GM23338 (cell line): ENCODE measurements at regions not wholly inside any gene's neighbourhood (a gene's known extent, or its start where the extent isn't known, plus 50 kb on each side); places are given as distances from the start of the nearest gene placed in this dataset.

Source experiments
- ATAC-seq: fragments of 200-7000 bp; cut with Tn5 transposase; 3 replicates; pipeline ENCODE4 v1.9.1; 2020
- DNase-seq: peaks from one replicate; pipeline ENCODE4 v3.0.0-alpha.2; 2015; ENCODE audit warnings: low spot score
- H2AFZ ChIP-seq: fragments of 200-600 bp; sonication (generic); 2 replicates; pipeline ENCODE4 v1.8.0; 2016; ENCODE audit warnings: antibody characterized with exemption, mild to moderate bottlenecking, moderate library complexity
- H3F3A ChIP-seq: fragments of 200-600 bp; sonication (generic); replicated peaks from 2 replicates; pipeline ENCODE4 v1.8.0; 2017; ENCODE audit warnings: antibody characterized with exemption, mixed run types, low read depth
- H3K27ac ChIP-seq: fragments of 200-600 bp; sonication (generic); 2 replicates; pipeline ENCODE4 v1.6.1; 2016; ENCODE audit warnings: low read depth
- H3K27me3 ChIP-seq: fragments of 200-600 bp; sonication (generic); 2 replicates; pipeline ENCODE4 v1.8.0; 2016; ENCODE audit warnings: mild to moderate bottlenecking, mixed run types, moderate library complexity; ENCODE audit not compliant: insufficient read depth
- H3K36me3 ChIP-seq: fragments of 200-600 bp; sonication (generic); 2 replicates; pipeline ENCODE4 v1.8.0; 2016; ENCODE audit warnings: mild to moderate bottlenecking; ENCODE audit not compliant: insufficient read depth
- H3K4me1 ChIP-seq: fragments of 200-600 bp; sonication (generic); 2 replicates; pipeline ENCODE4 v1.8.0; 2016; ENCODE audit warnings: mild to moderate bottlenecking, moderate library complexity; ENCODE audit not compliant: insufficient read depth
- H3K4me2 ChIP-seq: fragments of 200-600 bp; sonication (generic); 2 replicates; pipeline ENCODE4 v1.7.1; 2017; ENCODE audit warnings: mixed run types
- H3K4me3 ChIP-seq: fragments of 200-600 bp; sonication (generic); 2 replicates; pipeline ENCODE4 v1.6.1; 2016; ENCODE audit warnings: mixed run types
- H3K79me2 ChIP-seq: fragments of 200-600 bp; sonication (generic); replicated peaks from 2 replicates; pipeline ENCODE4 v1.8.0; 2017; ENCODE audit warnings: mild to moderate bottlenecking; ENCODE audit not compliant: insufficient read depth
- H3K9me2 ChIP-seq: fragments of 200-600 bp; sonication (generic); 2 replicates; pipeline ENCODE4 v1.8.0; 2017; ENCODE audit not compliant: insufficient read depth
- H4K20me1 ChIP-seq: fragments of 200-600 bp; sonication (generic); replicated peaks from 2 replicates; pipeline ENCODE4 v1.8.0; 2017; ENCODE audit warnings: mild to moderate bottlenecking; ENCODE audit not compliant: insufficient read depth
- H3K27ac Mint-ChIP-seq: 2 replicates; pipeline ENCODE4 v1.8.0; 2020; ENCODE audit warnings: inconsistent platforms, mild to moderate bottlenecking, moderate library complexity, mixed read lengths
- H3K27me3 Mint-ChIP-seq: 3 replicates; pipeline ENCODE4 v1.8.0; 2022; ENCODE audit warnings: low read depth, mild to moderate bottlenecking, moderate library complexity, mixed read lengths, inconsistent platforms; ENCODE audit not compliant: insufficient read depth, poor library complexity
- H3K36me3 Mint-ChIP-seq: 3 replicates; pipeline ENCODE4 v1.8.0; 2021; ENCODE audit warnings: low read depth, mild to moderate bottlenecking, inconsistent platforms, moderate library complexity, mixed read lengths
- H3K4me1 Mint-ChIP-seq: 3 replicates; pipeline ENCODE4 v1.8.0; 2020; ENCODE audit warnings: mild to moderate bottlenecking, inconsistent platforms, mixed read lengths
- H3K4me3 Mint-ChIP-seq: 3 replicates; pipeline ENCODE4 v1.8.0; 2021; ENCODE audit warnings: moderate library complexity, mild to moderate bottlenecking, inconsistent platforms, mixed read lengths
- H3K9me3 Mint-ChIP-seq: 3 replicates; pipeline ENCODE4 v1.8.0; 2020; ENCODE audit warnings: moderate library complexity, mild to moderate bottlenecking, inconsistent platforms, mixed read lengths
- EZH2 ChIP-seq: fragments of 200-600 bp; sonication (generic); IDR thresholded peaks from one replicate; pipeline ENCODE4 v1.8.0; 2017; ENCODE audit warnings: antibody characterized with exemption, mild to moderate bottlenecking, low read depth; ENCODE audit not compliant: unreplicated experiment
- NANOG ChIP-seq: IDR thresholded peaks from 2 replicates; pipeline ENCODE4 v1.6.1; 2016; ENCODE audit warnings: antibody characterized with exemption, borderline replicate concordance
- POLR2AphosphoS5 ChIP-seq: IDR thresholded peaks from 2 replicates; pipeline ENCODE4 v1.6.1; 2016; ENCODE audit warnings: antibody characterized with exemption, low read depth
- STAT1 ChIP-seq: IDR thresholded peaks from one replicate; pipeline ENCODE4 v1.6.1; 2016; ENCODE audit warnings: antibody characterized with exemption; ENCODE audit not compliant: unreplicated experiment
- ZNF331 ChIP-seq: fragments of 250-450 bp; sonication (Bioruptor Pico); IDR thresholded peaks from 2 replicates; pipeline ENCODE4 v1.5.0; 2020; ENCODE audit warnings: low read depth, mild to moderate bottlenecking, moderate library complexity
- TF ChIP-seq, protein P1 (sequence below): fragments of 250-450 bp; sonication (Bioruptor Pico); IDR thresholded peaks from 2 replicates; pipeline ENCODE4 v1.5.0; 2020; ENCODE audit warnings: mild to moderate bottlenecking, moderate library complexity
- TF ChIP-seq, protein P2 (sequence below), 2 experiments: fragments of 200-600 bp in 1 of 2; sonication (generic) in 1 of 2; conservative IDR thresholded peaks; 2 replicates each; pipeline versions ENCODE4 v1.5.1 to v1.6.1; 2016 to 2017; ENCODE audit warnings: antibody characterized with exemption in 2 of 2, low read depth in 2 of 2, mild to moderate bottlenecking in 2 of 2, moderate library complexity in 1 of 2

DNA sequence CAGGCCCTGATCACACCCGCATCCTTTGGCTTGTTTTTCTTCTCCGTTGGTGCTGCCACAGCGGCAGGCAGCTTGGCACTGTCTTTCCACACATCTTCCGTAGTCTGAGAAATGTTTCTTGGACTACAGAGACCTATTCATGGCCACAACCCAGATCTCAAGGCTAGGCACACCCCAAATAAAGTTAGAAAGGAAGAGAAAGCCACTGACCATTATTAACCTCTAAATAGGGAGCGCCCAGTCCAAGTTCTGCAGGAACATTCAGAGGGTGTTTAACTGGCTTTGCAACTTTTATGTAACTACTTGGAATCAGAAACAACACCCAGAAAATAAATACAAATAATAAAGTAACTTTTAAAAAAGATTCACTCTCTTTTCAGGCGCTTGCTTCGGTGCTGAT is 124.8 kb upstream of the NEDD9 start (continued):
- TF ChIP-seq, protein P1, sequence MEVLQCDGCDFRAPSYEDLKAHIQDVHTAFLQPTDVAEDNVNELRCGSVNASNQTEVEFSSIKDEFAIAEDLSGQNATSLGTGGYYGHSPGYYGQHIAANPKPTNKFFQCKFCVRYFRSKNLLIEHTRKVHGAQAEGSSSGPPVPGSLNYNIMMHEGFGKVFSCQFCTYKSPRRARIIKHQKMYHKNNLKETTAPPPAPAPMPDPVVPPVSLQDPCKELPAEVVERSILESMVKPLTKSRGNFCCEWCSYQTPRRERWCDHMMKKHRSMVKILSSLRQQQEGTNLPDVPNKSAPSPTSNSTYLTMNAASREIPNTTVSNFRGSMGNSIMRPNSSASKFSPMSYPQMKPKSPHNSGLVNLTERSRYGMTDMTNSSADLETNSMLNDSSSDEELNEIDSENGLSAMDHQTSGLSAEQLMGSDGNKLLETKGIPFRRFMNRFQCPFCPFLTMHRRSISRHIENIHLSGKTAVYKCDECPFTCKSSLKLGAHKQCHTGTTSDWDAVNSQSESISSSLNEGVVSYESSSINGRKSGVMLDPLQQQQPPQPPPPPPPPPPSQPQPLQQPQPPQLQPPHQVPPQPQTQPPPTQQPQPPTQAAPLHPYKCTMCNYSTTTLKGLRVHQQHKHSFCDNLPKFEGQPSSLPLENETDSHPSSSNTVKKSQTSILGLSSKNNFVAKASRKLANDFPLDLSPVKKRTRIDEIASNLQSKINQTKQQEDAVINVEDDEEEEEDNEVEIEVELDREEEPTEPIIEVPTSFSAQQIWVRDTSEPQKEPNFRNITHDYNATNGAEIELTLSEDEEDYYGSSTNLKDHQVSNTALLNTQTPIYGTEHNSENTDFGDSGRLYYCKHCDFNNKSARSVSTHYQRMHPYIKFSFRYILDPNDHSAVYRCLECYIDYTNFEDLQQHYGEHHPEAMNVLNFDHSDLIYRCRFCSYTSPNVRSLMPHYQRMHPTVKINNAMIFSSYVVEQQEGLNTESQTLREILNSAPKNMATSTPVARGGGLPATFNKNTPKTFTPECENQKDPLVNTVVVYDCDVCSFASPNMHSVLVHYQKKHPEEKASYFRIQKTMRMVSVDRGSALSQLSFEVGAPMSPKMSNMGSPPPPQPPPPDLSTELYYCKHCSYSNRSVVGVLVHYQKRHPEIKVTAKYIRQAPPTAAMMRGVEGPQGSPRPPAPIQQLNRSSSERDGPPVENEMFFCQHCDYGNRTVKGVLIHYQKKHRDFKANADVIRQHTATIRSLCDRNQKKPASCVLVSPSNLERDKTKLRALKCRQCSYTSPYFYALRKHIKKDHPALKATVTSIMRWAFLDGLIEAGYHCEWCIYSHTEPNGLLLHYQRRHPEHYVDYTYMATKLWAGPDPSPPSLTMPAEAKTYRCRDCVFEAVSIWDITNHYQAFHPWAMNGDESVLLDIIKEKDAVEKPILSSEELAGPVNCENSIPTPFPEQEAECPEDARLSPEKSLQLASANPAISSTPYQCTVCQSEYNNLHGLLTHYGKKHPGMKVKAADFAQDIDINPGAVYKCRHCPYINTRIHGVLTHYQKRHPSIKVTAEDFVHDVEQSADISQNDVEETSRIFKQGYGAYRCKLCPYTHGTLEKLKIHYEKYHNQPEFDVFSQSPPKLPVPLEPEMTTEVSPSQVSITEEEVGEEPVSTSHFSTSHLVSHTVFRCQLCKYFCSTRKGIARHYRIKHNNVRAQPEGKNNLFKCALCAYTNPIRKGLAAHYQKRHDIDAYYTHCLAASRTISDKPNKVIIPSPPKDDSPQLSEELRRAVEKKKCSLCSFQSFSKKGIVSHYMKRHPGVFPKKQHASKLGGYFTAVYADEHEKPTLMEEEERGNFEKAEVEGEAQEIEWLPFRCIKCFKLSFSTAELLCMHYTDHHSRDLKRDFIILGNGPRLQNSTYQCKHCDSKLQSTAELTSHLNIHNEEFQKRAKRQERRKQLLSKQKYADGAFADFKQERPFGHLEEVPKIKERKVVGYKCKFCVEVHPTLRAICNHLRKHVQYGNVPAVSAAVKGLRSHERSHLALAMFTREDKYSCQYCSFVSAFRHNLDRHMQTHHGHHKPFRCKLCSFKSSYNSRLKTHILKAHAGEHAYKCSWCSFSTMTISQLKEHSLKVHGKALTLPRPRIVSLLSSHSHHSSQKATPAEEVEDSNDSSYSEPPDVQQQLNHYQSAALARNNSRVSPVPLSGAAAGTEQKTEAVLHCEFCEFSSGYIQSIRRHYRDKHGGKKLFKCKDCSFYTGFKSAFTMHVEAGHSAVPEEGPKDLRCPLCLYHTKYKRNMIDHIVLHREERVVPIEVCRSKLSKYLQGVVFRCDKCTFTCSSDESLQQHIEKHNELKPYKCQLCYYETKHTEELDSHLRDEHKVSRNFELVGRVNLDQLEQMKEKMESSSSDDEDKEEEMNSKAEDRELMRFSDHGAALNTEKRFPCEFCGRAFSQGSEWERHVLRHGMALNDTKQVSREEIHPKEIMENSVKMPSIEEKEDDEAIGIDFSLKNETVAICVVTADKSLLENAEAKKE (CRISPR knock-in tag) = no peak
- TF ChIP-seq POLR2AphosphoS5 (no peak), EZH2 (no peak), ZNF331 (CRISPR knock-in tag) (no peak)

DNA sequence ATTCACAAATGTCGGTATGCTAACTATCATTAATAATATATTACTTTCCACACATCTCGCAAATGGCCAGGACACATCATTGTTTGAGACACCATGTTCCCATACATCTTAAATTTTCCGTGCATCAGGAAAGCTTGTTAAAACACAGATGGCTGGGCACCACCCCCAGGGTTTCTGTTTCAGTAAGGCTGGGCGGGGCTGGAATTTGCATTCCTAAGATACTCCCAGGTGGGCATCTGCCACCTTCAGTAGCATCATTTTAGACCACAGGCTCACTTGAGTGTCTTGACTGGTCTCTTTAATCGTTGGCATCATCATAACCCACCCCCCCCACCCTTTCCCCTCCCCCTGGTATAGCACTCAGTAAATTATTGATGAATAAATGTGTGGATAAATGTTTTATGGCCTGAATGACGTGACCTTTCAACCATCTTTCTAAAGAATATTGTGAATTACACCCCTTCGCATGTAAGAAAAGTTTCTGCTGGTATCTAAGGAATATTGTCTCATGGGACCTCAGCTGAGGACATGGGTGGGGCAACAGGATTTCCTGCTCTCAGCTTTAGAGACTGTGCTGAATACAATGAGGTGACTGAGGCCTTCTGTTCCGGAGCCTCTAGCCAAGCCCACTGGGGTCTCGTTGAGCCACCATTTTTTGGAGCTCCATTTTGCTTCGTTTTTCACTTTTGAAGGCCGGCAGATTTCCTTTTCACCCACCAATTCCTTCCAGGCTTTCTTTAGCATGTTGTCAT is 124.1 kb upstream of the NEDD9 start:
- H3K4me1 ChIP-seq = no peaks in the 10 kb centered on the region
- H2AFZ ChIP-seq = 0 out of 2 replicates have a peak overlapping the region, but pooled peaks have one; percentile 43
- H3K27ac ChIP-seq = no peak overlapping the region
- H4K20me1 ChIP-seq = no peaks in the 10 kb centered on the region
- no peaks in the 10 kb centered on the region for H3K27me3 ChIP-seq
- H3K9me3 Mint-ChIP-seq = no peaks in the 10 kb centered on the region; the same call in 2 of the 3 replicates
- no peaks in the 10 kb centered on the region; the same call in 2 of the 3 replicates for H3K36me3 Mint-ChIP-seq
- no peaks in the 10 kb centered on the region for H3K79me2 ChIP-seq
- no peak overlapping the region for H3K4me3 Mint-ChIP-seq
- DNase-seq (no peak), ATAC-seq (no peak)
- H3K4me2 ChIP-seq = no peak overlapping the region
- H3K4me1 Mint-ChIP-seq = no peaks in the 10 kb centered on the region
- H3F3A ChIP-seq = no peaks in the 10 kb centered on the region
- no peak overlapping the region for H3K27ac Mint-ChIP-seq
- H3K4me3 ChIP-seq = no peak overlapping the region
- H3K27me3 Mint-ChIP-seq = peaks cover 6% of the 10 kb centered on the region
- H3K36me3 ChIP-seq = no peaks in the 10 kb centered on the region
- peaks cover 7% of the 10 kb centered on the region; the same call in 1 of the 2 replicates for H3K9me2 ChIP-seq
- TF ChIP-seq STAT1 (no peak), NANOG (no peak)
- TF ChIP-seq, protein P2, sequence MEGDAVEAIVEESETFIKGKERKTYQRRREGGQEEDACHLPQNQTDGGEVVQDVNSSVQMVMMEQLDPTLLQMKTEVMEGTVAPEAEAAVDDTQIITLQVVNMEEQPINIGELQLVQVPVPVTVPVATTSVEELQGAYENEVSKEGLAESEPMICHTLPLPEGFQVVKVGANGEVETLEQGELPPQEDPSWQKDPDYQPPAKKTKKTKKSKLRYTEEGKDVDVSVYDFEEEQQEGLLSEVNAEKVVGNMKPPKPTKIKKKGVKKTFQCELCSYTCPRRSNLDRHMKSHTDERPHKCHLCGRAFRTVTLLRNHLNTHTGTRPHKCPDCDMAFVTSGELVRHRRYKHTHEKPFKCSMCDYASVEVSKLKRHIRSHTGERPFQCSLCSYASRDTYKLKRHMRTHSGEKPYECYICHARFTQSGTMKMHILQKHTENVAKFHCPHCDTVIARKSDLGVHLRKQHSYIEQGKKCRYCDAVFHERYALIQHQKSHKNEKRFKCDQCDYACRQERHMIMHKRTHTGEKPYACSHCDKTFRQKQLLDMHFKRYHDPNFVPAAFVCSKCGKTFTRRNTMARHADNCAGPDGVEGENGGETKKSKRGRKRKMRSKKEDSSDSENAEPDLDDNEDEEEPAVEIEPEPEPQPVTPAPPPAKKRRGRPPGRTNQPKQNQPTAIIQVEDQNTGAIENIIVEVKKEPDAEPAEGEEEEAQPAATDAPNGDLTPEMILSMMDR (conservative IDR thresholded peaks at IDR 0.05; ENCODE audit: low read depth in 2 of 2) = no peak
- TF ChIP-seq, protein P1 (CRISPR knock-in tag) = no peak
